Skin epidermis (tissue), 12 donors: ENCODE measurements at regions not wholly inside any gene's neighbourhood (a gene's known extent, or its start where the extent isn't known, plus 50 kb on each side); places are given as distances from the start of the nearest gene placed in this dataset.

Source experiments
- H3K27ac ChIP-seq, 21 experiments: fragments of 200-600 bp; sonication (generic) in 11 of 21; one replicate each; pipeline ENCODE4 v1.5.0; 2020; ENCODE audit warnings: mild to moderate bottlenecking in 3 of 21, inconsistent platforms in 2 of 21, moderate library complexity in 2 of 21
- H3K4me3 ChIP-seq, 7 experiments: fragments of 200-600 bp; sonication (generic) in 2 of 7; one replicate each; pipeline ENCODE4 v1.5.0; 2020; ENCODE audit warnings: inconsistent platforms in 2 of 7, mild to moderate bottlenecking in 2 of 7, moderate library complexity in 1 of 7

DNA sequence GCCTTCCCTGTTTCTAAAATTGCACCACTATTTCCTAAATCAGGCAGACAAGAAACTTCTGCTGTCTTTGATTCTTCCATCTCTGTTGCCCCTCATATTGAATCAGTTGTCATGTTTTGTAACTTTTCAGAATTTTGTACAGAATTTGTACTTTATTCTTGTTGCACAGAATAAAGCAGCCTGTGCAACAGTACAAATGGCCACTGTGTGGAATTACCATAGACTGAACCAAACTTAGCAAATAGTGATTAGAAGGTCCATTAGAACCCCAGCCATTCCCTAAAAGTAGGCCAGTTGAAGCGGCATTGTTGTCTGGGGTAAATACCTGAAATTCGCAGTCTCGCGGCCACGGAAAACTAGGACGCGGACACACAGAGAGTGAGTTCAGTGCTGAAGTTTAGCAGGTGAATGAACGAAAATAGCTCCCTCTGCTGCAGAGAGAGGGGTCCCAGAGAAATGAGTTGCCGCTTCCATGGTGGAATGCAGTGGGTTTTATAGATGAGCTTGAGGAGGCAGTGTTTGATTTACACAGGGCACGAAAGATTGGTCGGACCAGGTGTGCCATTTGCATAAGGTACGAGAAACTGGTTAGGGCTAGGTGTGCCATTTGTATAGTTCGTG is 71.8 kb downstream of the C4orf33 start:
- H3K4me3 ChIP-seq, result no peak overlapping the region
- no peak overlapping the region for H3K27ac ChIP-seq

DNA sequence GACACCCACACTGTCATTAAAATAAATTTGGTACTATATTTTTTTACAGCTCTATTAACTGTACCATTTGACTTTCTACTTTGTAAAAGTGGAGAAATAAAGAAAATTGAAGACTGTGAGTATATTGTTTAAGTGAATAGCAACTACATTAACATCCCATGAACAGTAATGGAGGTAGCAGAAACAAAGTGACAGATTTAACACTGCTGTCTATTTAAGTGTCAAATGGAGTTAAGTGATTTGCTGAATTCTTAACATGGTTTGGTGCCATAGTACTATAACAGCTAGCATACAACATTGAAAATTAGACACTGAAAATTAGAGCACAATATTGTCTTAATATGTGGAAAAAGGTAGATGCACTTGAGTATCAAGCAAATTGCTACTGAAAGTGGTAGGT is 76.2 kb downstream of the C4orf33 start:
- no peak overlapping the region for H3K27ac ChIP-seq
- no peak overlapping the region for H3K4me3 ChIP-seq

DNA sequence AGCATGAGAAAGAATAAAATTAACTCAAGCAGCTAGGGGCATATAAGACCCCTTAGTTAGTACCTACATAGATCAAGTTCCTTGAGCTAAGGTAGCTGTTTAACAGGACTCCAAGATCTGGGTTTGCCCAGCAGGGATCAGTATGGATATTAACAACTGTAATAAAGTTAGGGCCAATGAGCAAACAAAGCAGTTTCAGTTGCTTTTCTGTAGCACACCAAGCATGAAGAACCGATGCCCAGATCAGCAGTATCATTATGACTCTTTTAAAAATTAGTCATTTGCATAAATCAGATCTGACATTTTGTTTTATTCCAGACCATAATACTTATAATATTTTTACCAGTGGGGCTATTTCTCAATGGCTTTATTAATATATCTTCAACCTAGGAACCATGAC is 80.9 kb downstream of the C4orf33 start:
- Histone ChIP-seq H3K27ac (no peak overlapping the region), H3K4me3 (no peak overlapping the region)

DNA sequence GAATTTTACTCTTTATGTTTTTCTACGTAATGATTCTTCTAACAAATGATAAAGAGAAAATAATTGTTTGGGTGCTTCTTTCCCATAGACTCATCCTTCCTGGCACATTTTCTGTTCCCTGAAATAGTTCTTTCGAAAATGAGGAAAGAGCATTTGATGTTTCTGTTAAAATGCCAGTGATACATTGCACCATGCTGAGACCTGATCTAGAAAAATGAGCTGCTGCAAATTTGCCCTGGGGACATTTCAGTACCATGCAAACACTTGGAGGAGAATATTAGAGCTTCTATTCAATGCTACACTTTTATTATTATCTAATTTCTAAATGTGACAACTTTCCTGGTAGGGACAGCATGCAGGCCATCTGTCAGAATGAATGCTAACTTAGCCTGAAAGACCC is 83.3 kb downstream of the C4orf33 start:
- H3K4me3 ChIP-seq, result no peak overlapping the region
- H3K27ac ChIP-seq, result no peak overlapping the region

DNA sequence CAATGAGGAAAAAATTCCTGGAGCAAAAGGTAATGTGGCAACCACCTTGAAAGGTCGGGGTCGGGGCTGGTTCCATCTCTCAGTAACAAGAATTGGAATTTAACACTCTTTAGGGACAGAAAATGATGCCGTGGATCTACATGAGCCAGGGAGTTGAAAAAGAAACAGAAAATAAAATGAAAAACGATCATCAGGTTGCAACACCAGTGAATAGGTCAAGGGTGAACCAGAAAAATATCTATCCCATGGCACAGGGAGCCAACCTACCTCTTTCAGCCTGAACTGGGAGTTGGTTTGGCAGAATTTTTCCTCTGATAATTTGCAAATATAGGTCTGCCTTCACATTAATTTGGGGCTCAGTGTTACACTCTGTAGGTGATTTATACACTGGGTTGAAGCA is 93.7 kb downstream of the C4orf33 start:
- no peak overlapping the region for H3K4me3 ChIP-seq

DNA sequence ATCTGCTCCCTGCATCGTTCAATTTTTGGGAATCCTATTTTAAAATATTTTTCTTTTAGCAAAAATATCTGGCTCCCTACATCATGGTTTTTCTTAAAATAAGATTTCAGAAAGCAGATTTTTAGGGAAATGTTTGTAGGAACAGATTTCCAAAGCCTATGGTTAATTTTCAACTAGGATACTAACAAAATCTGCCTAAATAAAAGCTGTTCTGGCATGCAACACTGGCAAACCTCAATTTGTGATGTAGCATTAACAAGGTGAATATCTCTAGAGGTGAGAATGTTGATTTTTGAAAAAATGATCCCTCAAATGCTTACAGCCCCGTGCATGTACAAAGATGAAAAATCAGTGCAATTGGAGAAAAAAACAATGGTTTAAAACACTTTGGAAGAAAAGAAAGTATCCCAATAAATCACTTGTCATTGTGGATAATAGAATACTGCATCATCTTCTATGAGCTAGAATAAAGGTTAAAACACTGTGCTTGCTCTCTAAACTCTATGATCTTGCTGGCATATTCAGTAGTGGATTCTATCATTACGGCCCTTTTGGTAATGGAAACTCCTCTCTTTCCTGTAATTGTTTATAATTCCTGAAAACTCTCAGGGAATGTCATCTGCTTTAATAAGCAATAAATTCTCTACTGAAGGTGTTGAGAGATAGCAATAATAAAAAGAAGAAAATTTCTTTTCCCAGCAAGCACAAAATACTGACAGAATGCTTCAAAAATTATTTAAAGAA is 97.6 kb downstream of the C4orf33 start:
- no peak overlapping the region for H3K27ac ChIP-seq
- H3K4me3 ChIP-seq, result no peak overlapping the region

More for the DNA sequence above, 93.7 kb downstream of the C4orf33 start:
- H3K27ac ChIP-seq, result no peak overlapping the region

DNA sequence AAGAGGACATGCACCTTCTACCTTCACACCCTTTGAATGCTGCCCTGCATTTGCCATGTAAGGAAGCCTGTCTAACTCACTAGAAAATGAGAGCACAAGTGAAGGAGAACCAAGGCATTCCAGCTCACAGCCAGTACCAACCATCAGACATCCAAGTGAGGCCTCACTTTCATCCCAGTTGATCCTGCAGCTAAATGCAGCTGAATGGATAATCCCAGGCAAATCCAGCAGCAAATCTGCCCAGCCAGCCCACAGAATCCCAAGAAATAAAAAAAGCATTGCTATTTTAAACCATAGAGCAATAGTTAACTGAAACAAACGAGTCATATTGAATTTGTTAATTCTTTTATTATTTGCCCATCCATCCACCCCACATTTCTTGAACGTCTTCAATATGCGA is 112.5 kb downstream of the C4orf33 start:
- H3K4me3 ChIP-seq, result no peak overlapping the region
- no peak overlapping the region for H3K27ac ChIP-seq

DNA sequence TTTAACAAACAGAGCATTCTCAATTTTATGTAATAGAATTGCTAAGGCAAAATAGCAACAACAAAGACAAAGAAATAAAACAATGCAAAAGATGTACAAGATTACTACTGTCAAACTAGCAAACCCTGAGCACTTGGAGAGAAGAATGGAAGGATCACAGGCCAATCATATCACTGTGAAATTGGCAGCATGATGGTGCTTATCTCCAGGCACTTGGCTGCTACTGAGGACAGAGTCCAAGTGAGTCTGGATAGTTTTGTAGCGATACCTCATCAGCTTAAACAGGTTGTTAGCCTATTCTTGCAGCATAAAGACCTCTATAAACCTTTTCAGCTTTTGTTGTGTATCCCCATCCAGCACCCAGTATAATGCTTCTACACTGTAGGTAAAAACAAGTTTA is 117.7 kb downstream of the C4orf33 start:
- H3K4me3 ChIP-seq, result no peak overlapping the region
- H3K27ac ChIP-seq, result no peak overlapping the region

DNA sequence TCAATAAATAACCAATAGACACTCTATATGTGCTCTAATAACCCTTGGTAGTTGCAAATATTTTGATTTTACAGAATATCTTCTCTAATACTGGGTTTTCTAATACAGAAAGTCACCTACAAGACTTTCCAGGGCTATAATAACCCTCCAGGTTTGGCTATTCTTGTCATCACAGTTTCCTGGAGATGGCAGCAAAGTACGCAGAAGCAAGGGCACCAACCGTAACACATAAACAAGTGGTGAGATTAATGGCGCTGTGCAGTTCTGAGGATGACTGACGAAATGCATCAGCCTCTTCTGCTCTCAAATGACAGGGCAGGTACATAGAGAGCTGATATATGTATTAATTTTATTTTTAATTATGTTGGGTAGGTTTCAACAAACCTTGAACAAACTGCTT is 122.4 kb downstream of the C4orf33 start:
- no peak overlapping the region for H3K27ac ChIP-seq

DNA sequence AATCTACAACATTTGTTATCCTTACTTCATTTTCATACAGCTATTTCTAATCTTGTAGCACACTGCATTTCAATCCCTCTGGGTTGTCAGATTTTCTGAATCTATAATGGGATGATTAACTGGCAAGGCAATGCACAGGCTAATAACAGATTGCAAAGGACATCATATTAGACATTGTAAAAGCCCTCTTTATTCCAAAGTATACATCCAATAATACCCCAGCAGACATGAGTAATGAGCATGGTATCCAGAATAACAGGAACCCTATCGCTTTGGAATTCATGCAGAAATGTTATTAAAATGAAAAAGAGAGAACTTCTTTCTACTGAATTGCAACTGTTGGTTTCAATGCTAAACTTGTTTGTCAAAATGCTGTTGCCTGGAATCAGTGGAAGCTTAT is 122.9 kb downstream of the C4orf33 start:
- no peak overlapping the region for H3K4me3 ChIP-seq
- no peak overlapping the region for H3K27ac ChIP-seq

More for the DNA sequence above, 122.4 kb downstream of the C4orf33 start:
- no peak overlapping the region for H3K4me3 ChIP-seq

DNA sequence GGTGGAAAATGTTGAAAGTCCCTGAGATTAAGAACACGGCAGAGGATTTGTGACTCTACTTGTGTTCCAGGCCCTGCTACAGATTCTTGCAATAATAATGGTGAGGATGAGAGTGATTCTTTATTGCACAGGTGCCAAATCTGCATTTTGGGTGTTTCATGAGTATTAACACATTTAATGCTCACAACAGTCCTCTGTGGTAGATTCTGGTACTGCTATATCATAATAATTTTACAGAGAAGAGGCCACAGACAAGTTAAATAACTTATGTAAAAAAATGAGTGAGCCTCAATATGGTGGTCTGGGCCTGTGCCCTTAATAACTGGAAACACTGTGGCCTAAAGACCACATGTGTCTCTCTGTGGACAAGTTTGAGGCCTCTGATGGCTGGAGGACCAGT is 124.3 kb downstream of the C4orf33 start:
- no peak overlapping the region for H3K4me3 ChIP-seq
- H3K27ac ChIP-seq, result no peak overlapping the region

DNA sequence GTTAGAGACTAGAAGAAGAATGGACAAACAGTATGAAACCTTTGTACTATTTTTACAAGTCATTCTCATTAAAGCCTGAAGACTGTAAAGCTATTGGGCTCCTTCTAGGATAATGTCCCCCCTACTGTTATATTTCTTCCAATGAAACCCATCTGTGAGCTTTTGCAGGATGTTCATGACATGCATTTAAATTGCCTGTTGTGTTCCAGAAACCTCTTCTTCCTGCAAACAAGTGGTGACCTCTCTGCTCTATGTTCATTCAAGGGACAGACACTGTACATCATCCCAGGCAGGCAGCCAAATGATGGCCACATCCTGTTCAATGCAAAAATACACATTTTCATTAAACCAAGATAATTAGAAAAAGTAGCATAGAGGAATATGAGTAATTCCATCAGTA is 128.0 kb downstream of the C4orf33 start:
- no peak overlapping the region for H3K27ac ChIP-seq
- no peak overlapping the region for H3K4me3 ChIP-seq

DNA sequence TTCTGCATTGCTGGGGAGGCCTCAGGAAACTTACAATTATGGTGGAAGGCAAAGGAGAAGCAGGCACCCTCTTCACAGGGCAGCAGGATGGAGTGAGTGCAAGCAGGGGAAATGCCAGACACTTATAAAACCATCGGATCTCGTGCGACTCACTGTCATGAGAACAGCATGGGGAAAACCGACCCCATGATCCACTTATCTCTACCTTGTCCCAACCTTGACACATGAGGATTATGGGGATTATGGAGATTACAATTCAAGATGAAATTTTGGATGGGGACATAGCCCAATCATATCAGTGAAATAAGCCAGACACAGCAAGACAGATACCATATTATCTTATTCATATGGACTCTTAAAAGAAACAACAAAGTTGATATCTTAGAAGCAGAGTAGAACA is 134.9 kb downstream of the C4orf33 start:
- Histone ChIP-seq H3K27ac (no peak overlapping the region), H3K4me3 (no peak overlapping the region)

DNA sequence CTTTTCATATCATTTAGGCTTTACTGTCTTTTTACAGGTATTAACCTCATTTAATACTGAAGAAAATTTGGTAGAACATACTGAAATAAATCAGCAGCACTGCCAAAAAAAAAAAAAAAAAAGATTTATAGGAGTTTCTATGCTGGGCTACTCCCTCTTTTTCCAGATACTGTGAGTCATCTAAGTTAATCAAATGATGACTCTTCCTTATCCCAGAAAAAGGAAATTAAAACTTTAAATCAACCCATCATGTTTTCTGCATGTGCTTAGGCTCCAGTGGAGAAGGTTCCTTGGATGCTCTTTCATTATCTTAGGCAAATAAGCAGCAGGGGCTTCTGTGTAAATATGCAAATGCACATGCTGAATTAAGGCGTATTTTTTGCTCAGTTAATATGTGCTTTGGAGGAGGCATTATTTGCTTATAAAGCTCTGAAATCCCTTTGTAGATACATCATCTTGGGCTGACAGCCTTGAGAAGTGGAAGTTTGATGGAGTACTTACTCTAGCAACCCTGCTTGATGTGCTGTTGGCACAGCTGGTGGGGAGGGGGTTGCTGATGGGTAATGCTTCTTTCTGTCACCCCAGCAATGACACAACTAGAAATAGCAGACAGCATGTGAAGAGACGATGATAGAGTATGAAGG is 136.1 kb downstream of the C4orf33 start:
- Histone ChIP-seq H3K4me3 (no peak overlapping the region), H3K27ac (no peak overlapping the region)

DNA sequence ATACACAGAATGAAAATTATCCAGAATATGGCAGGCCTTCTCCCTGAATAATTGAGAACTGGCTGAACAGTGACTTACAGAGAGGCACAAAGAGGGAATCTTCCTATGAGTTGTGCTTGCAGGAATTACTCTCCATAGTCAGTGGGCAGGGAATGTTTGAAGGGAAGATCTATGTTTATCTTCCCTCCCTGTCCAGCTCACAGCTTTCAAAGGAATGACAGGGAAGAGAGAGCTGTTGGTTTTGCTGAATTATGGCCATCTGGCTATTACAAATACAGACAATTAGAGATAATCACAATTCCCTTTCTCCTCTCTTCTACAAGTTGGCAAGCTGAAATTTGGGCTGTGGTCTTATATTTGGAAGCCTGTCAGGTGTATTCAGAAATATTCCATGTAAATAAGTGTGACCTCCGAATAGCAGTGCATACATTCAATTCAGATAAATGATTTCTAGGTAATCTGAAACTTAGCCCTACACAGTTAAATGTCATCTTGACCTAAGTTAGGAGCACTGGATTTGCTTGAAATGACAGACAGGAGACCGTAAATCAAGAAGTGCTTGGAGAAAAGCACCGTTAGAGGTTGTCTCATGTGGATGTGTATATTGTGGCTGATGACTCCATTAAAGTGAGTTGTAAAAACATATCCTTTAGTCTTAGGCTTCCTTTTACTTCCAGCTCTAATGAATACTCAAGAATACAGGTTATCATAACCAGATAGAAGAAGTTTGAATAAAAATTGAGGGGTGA is 136.8 kb downstream of the C4orf33 start:
- H3K4me3 ChIP-seq, result no peak overlapping the region
- H3K27ac ChIP-seq, result no peak overlapping the region

DNA sequence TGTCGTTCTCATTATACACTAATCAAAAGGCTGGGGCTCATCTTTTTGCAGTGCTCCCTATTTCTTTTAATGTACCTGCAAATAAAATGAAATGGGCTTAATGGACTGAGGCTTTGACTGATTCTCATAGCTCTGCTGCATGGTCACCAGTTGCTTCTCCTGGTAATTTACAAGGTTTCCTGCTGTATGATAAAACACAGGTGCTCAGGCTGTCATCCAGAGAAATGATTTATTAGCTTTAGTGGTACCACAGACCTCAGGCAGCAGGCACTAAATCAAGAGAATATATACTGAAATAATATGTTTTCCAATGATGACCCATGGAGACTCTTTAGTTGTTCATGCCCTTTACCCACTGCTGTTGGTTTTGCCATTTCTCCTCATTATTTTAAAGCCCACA is 137.7 kb downstream of the C4orf33 start:
- Histone ChIP-seq H3K4me3 (no peak overlapping the region), H3K27ac (no peak overlapping the region)

DNA sequence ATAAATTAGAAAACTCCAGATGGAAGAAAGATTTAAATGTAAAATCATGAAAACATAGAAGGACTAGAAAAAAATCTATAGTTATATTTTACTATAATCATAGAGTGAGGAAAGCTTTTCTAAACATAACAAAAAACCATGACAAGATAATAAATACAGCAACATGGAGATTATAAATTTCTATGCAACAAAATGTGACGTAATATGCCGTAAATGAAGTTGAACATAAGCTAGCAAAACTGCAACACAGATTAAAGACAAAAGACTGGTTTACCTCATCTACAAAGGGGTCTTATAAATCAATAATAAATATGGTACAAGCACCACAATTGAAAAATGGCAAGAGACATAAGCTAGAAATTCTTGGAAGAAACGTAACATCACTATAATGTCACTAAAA is 140.4 kb downstream of the C4orf33 start:
- Histone ChIP-seq H3K4me3 (no peak overlapping the region), H3K27ac (no peak overlapping the region)

DNA sequence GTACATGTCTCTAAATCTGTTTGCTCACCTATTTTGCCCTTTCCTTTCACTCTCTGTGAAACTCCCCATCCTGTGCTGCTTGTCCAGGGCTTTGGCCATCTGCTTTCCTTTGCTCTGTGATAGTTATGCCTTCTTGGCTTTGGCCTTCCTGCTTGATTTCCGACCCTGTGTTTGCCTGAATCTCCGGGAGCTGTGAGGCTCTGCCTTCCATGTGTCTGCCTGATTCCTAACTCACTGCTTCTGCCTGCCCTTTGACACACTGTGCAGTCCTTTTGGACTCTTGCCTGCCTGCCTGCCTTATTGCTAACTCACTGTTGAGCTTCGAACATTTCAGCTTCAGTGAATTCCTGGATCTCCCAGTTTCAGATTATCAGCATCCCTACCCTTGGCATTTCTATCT is 143.1 kb downstream of the C4orf33 start:
- H3K27ac ChIP-seq, result no peak overlapping the region

DNA sequence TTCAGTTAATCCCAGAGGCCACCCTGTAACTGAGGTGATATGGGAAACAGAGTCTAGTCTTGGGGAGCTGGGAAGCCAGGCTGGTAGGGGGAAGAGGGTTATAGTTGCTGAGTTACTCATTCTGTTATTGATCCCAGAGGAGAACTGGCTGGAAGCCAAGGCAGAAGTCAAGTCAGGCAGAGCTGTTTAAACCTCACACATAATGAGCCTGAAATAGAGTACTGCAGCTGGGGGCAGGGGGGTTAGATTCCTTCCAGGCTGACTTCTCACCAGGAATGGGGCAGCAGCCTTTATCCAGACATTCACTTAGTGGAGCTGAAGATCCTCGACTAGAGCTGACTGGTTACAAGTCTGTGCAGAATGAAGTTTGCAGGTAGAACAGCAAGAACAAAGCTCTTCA is 144.9 kb downstream of the C4orf33 start:
- Histone ChIP-seq H3K27ac (no peak overlapping the region), H3K4me3 (no peak overlapping the region)

More for the DNA sequence above, 143.1 kb downstream of the C4orf33 start:
- no peak overlapping the region for H3K4me3 ChIP-seq

DNA sequence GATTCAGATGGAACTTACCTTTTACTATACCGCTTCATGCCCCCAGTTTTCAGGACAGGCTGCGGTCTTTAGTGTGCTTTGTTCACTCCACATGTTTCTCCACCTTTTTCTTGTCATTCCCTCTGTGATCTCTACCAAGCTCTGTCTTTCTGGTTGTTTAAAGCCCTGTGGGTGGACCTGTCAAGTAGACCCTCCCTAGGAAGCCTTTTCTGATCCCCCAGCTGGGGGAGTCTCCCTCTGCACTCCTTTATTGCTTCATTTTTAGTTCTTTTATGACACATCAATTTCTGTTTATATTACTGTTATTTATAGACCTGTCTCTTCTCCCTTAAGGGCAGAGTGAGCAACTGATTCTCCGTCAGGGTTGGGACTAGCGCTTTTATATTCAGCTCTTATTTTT is 150.2 kb downstream of the C4orf33 start:
- Histone ChIP-seq H3K4me3 (no peak overlapping the region), H3K27ac (no peak overlapping the region)
